ENCODE measurements at regions not wholly inside any gene's neighbourhood (a gene's known extent, or its start where the extent isn't known, plus 50 kb on each side); places are given as distances from the start of the nearest gene placed in this dataset.

- POLR2A ChIA-PET (ENCODE audit: low non-redundant PET), result no interaction called here
- DNase-seq (ENCODE audit: low spot score), result no peak
- CTCF ChIA-PET, result interaction anchor here (0.6 kb wide), 1 partner anchor 1650 kb away, joined by 5 read pairs; no protein-coding TSS in a partner anchor
- TF ChIP-seq CTCF (conservative IDR thresholded peaks at IDR 0.05; ENCODE audit: low read depth), result no peak
- no peak overlapping the region for H3K27ac ChIP-seq
These were observed 218.2 kb upstream of the LRFN2 start for GRCh38 chr6:40805336-40805735.

- POLR2A ChIA-PET (ENCODE audit: low non-redundant PET), result no interaction called here
- no peak overlapping the region for H3K27ac ChIP-seq
- DNase-seq (ENCODE audit: low spot score), result no peak
- no peak for TF ChIP-seq CTCF (conservative IDR thresholded peaks at IDR 0.05; ENCODE audit: low read depth)
- CTCF ChIA-PET, result interaction anchor here (0.6 kb wide), 1 partner anchor 1650 kb away, joined by 5 read pairs; no protein-coding TSS in a partner anchor
These were observed 217.7 kb upstream of the LRFN2 start for GRCh38 chr6:40804905-40805304.

- no peak overlapping the region for H3K27ac ChIP-seq
- CTCF ChIA-PET, result no interaction called here
- TF ChIP-seq CTCF (conservative IDR thresholded peaks at IDR 0.05; ENCODE audit: low read depth), result no peak
- POLR2A ChIA-PET (ENCODE audit: low non-redundant PET), result no interaction called here
- no peak for DNase-seq (ENCODE audit: low spot score)
These were observed 216.9 kb upstream of the LRFN2 start for GRCh38 chr6:40803897-40804702.

GRCh38 chr6:40802481-40802880 is 215.3 kb upstream of the LRFN2 start:
- ChIA-PET POLR2A (ENCODE audit: low non-redundant PET) (no interaction called here), CTCF (no interaction called here)
- DNase-seq (ENCODE audit: low spot score), result no peak
- H3K27ac ChIP-seq, result no peak overlapping the region
- no peak for TF ChIP-seq CTCF (conservative IDR thresholded peaks at IDR 0.05; ENCODE audit: low read depth)

GRCh38 chr6:40799296-40800140 is 212.4 kb upstream of the LRFN2 start:
- no peak for TF ChIP-seq CTCF (conservative IDR thresholded peaks at IDR 0.05; ENCODE audit: low read depth)
- POLR2A ChIA-PET (ENCODE audit: low non-redundant PET), result interaction anchor here (0.6 kb wide), 1 partner anchor 57 kb away, joined by 4 read pairs; no protein-coding TSS in a partner anchor
- no peak for DNase-seq (ENCODE audit: low spot score)
- H3K27ac ChIP-seq, result no peak overlapping the region
- CTCF ChIA-PET, result interaction anchor here (0.6 kb wide), 1 partner anchor 1517 kb away, joined by 3 read pairs; no protein-coding TSS in a partner anchor

- no peak for DNase-seq (ENCODE audit: low spot score)
- H3K27ac ChIP-seq, result no peak overlapping the region
- ChIA-PET POLR2A (ENCODE audit: low non-redundant PET) (no interaction called here), CTCF (no interaction called here)
- no peak for TF ChIP-seq CTCF (conservative IDR thresholded peaks at IDR 0.05; ENCODE audit: low read depth)
These were observed 211.1 kb upstream of the LRFN2 start for GRCh38 chr6:40798069-40798770.
